Colonic mucosa (tissue), 4 donors: ENCODE measurements at regions not wholly inside any gene's neighbourhood (a gene's known extent, or its start where the extent isn't known, plus 50 kb on each side); places are given as distances from the start of the nearest gene placed in this dataset.

Source experiments
- DNase-seq: peaks from one replicate; pipeline ENCODE4 v3.0.0-alpha.2; 2020
- H3K27ac ChIP-seq: fragments of 200-600 bp; one replicate; pipeline ENCODE4 v1.8.0; 2021
- H3K27me3 ChIP-seq: fragments of 200-600 bp; one replicate; pipeline ENCODE4 v1.8.0; 2021
- H3K36me3 ChIP-seq: fragments of 200-600 bp; one replicate; pipeline ENCODE4 v1.8.0; 2021
- H3K4me1 ChIP-seq: fragments of 200-600 bp; one replicate; pipeline ENCODE4 v1.8.0; 2021; ENCODE audit warnings: mild to moderate bottlenecking
- H3K4me3 ChIP-seq: fragments of 200-600 bp; one replicate; pipeline ENCODE4 v1.8.0; 2021
- H3K9ac ChIP-seq, 2 donors: one replicate each; pipeline ENCODE4 v1.7.0; 2013; ENCODE audit warnings: control low read depth in 2 of 2, low read depth in 2 of 2, low read length in 2 of 2
- H3K9me3 ChIP-seq: fragments of 200-600 bp; one replicate; pipeline ENCODE4 v1.8.0; 2021
- intact Hi-C: fragments of 100-400 bp; cut with DNase I; formaldehyde crosslinking; loops from one replicate; pipeline ENCODE4 v1.14.1; 2022
- TF ChIP-seq, protein P1 (sequence below): fragments of 200-600 bp; IDR thresholded peaks from one replicate; pipeline ENCODE4 v1.8.0; 2022; ENCODE audit warnings: antibody characterized with exemption, mild to moderate bottlenecking
- donor health status: healthy.
- donor health status: DM: no; HTN: no; CAD: no.
- donor health status: DM: no; HTN: no; CAD: no.

DNA sequence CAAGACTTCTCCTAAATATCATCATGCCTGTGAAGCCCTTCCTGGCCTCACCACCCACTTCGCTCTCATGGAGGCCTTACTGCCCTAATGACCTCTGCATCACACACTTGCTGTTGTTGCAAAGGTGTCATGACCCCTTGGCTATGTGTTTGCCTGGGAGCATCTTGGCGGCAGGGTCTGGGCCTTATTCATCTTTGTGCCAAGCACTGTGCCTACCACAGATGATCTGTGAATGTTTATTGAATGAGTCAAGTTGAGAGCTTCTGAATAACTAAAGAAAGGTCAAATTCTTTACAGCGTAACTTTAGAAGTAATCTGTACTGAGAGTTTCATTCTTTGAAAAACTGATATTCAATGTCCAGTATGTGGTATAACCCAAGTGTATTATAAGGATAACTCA, 113.3 kb downstream of the TTC8 start:
- no peak overlapping the region for H3K9ac ChIP-seq
- no peak overlapping the region for H3K4me3 ChIP-seq
- no peaks in the 10 kb centered on the region for H3K36me3 ChIP-seq
- H3K27me3 ChIP-seq: no peaks in the 10 kb centered on the region
- intact Hi-C loops: no loop called here
- H3K4me1 ChIP-seq: no peaks in the 10 kb centered on the region
- no peak overlapping the region for H3K27ac ChIP-seq
- no peak for DNase-seq
- TF ChIP-seq, protein P1, sequence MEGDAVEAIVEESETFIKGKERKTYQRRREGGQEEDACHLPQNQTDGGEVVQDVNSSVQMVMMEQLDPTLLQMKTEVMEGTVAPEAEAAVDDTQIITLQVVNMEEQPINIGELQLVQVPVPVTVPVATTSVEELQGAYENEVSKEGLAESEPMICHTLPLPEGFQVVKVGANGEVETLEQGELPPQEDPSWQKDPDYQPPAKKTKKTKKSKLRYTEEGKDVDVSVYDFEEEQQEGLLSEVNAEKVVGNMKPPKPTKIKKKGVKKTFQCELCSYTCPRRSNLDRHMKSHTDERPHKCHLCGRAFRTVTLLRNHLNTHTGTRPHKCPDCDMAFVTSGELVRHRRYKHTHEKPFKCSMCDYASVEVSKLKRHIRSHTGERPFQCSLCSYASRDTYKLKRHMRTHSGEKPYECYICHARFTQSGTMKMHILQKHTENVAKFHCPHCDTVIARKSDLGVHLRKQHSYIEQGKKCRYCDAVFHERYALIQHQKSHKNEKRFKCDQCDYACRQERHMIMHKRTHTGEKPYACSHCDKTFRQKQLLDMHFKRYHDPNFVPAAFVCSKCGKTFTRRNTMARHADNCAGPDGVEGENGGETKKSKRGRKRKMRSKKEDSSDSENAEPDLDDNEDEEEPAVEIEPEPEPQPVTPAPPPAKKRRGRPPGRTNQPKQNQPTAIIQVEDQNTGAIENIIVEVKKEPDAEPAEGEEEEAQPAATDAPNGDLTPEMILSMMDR: no peak
- H3K9me3 ChIP-seq: no peaks in the 10 kb centered on the region

DNA sequence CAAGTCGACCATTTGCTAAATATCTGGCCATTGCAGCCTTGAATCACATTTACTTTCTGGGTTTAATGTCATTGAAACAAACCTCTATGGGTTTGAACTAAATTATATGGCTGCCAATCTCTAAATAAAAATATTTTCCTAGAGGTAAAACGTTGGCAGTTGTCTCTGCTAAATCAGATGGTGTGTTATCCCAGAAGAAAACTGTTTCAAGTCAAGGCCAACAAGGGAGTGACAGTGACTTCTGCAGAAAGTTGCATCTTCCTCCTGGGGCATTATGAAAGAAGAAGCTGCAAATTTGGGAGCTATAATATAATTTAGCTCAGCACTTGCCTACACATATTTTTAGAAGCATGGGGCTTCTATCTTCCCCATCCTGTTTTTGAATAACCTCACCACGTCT, 116.2 kb downstream of the TTC8 start:
- no peaks in the 10 kb centered on the region for H3K9me3 ChIP-seq
- TF ChIP-seq, protein P1: no peak
- H3K9ac ChIP-seq: no peak overlapping the region
- H3K4me1 ChIP-seq: no peaks in the 10 kb centered on the region
- no peak overlapping the region for H3K4me3 ChIP-seq
- no peak for DNase-seq
- no peaks in the 10 kb centered on the region for H3K27me3 ChIP-seq
- intact Hi-C loops: no loop called here
- H3K36me3 ChIP-seq: no peaks in the 10 kb centered on the region
- no peak overlapping the region for H3K27ac ChIP-seq

DNA sequence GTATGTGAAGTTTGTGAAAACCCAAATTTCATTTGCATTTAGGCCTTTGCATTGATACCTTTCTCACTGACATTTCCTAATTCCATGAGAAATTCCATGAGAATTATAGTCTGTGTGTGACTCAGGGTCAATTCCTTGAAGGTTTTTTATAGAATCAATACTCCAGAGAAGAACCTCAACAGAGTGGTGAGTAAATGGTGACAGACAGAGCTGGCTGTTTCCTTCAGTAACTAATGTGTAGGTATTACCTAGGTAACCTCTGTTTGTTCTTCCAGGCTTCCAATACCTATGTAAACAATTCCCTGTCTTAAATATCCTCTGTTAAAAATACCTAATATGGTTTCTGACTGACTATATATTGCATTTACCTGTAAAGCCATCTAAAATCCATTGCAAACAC, 117.0 kb downstream of the TTC8 start:
- intact Hi-C loops: no loop called here
- no peak overlapping the region for H3K4me3 ChIP-seq
- no peaks in the 10 kb centered on the region for H3K27me3 ChIP-seq
- H3K4me1 ChIP-seq: no peaks in the 10 kb centered on the region
- DNase-seq: no peak
- H3K36me3 ChIP-seq: no peaks in the 10 kb centered on the region
- H3K27ac ChIP-seq: no peak overlapping the region
- H3K9me3 ChIP-seq: no peaks in the 10 kb centered on the region
- H3K9ac ChIP-seq: no peak overlapping the region
- TF ChIP-seq, protein P1: no peak

DNA sequence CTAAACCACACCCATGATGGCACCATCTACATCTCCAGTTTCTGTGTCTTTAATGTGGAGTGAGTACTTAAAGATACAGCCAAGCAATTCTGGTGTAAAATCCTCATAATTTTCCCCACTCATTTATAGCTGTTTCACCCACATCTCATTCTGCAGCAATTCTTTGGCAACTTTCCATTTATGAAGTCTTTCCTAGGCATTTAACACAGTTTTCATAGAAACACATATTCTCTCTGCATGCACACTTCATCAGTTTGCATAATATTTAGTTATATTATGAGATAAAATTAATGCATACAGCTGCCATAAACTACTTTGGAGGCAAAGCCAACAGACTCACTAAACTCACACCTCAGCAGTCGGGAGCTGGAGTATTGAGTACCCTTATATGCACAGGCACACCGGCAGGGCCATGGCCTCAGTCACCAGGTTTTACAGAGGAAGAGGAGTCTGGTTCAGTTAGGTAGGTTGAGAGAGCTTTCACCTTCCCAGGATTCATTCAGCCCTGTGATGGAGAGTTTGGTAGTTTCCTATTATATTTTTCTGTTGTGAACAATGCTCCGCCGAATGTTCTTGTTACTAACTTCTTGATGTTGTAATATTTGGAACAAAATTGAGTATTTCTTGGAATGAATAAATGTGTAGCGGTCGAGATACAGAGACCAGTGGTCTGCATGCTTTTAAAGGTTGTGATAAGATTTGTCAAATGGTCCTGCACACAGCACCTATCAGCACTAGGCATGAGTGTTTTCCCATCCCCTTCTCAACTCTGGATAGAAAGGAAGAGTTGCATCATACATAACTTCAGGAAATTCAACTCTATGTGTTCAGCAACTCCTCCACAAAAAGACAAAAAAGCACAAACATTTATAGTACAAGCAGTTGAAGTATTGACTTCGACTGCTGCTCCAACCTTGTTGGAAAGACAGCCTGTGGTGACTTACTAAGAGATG, 123.5 kb downstream of the TTC8 start:
- Histone ChIP-seq H3K27ac (no peak overlapping the region), H3K9ac (no peak overlapping the region), H3K4me3 (no peak overlapping the region), H3K36me3 (no peaks in the 10 kb centered on the region), H3K27me3 (no peaks in the 10 kb centered on the region), H3K9me3 (no peaks in the 10 kb centered on the region), H3K4me1 (no peaks in the 10 kb centered on the region)
- DNase-seq: no peak
- TF ChIP-seq, protein P1: no peak
- intact Hi-C loops: no loop called here

DNA sequence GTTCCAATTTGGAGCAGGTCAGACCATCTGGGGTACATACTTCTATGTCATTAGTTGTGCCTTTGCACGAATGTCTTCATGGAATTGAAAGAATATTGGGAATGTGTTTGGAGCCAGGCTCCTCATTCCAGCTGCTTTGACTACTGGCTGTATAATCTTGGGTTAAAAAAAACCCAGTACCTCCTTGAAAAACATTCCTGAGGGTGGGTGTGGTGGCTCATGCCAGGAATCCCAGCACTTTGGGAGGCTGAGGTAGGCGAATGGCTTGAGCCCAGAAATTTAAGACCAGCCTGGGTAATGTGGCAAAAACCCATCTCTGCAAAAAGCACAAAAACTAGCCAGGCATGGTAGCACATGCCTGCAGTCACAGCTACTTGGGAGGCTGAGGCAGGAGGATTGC, 125.6 kb downstream of the TTC8 start:
- TF ChIP-seq, protein P1: no peak
- no peaks in the 10 kb centered on the region for H3K27me3 ChIP-seq
- no peak overlapping the region for H3K4me3 ChIP-seq
- intact Hi-C loops: no loop called here
- H3K27ac ChIP-seq: no peak overlapping the region
- no peak for DNase-seq
- H3K9me3 ChIP-seq: no peaks in the 10 kb centered on the region
- H3K9ac ChIP-seq: no peak overlapping the region
- H3K4me1 ChIP-seq: no peaks in the 10 kb centered on the region
- no peaks in the 10 kb centered on the region for H3K36me3 ChIP-seq
